TTC549 (cell line): ENCODE measurements at regions not wholly inside any gene's neighbourhood (a gene's known extent, or its start where the extent isn't known, plus 50 kb on each side); places are given as distances from the start of the nearest gene placed in this dataset.

Source experiments
- FAIRE-seq: peaks from 2 replicates; lab custom pipeline; 2012; peaks lifted over from hg19 to GRCh38; lab: Jason Lieb, UNC

DNA sequence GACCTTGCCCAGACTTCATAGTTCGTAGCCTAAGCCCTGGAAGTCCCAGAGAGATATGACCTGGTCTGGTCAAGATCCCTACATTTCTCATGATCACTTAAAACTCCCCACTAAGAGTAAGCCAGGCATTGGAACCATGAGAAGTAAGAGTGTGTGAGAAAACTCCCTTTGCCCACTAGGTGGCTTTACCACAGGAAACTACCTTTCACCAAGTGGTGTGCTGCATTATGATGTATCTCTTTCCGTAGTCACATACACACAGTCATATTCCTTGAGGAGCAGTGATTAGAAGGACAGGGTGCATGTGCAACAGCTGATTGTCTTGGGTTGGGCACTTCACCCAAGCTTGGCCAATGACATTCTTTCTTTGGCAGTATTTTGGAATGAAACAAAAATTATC is 639.3 kb downstream of the KCNJ2 start:
- no peak for FAIRE-seq

DNA sequence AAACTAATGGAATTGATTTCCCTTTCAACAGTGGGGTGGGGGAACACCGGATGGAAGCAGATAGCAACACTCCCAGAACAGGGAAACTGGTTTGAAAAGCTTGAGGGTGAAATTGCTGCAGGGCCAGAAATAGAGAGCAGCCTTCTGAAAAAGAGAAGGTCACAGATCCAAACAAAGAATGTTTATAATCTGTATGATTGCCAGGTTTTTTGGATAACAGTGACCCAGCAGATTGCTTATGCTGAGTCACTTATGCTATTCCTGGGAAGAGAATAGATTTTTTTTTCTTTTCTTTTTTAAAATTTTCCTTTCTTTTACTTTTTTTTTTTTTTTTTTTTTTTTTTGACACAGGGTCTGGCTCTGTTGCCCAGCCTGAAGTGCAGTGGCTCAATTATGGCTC is 641.3 kb downstream of the KCNJ2 start:
- FAIRE-seq = no peak

DNA sequence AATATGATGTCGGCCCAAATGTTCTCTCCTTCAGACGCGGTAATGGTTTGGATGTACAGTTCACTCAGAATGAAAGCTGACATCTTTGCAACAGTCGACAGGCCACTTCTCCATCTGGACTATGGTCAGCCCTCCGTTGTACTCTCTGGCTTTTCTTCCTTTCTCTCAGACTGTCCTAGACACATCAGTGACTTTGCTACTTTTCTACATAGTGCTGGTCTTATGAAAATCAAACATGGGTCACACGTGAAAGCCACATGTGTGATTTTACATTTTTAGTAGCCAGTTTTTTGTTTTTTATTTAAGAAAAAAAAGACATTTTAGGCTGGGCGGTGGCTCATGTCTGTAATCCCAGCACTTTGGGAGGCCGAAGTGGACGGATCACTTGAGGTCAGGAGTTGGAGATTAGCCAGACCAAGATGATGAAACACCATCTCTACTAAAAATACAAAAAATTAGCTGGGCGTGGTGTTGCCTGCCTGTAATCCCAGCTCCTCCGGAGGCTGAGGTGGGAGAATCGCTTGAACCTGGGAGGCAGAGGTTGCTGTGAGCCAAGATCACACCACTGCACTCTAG is 644.1 kb downstream of the KCNJ2 start:
- no peak for FAIRE-seq

- no peak for FAIRE-seq
Measured at GRCh38 chr17:70819183-70819582, 649.9 kb downstream of the KCNJ2 start.

GRCh38 chr17:70820276-70820675 is 650.9 kb downstream of the KCNJ2 start:
- no peak for FAIRE-seq

- FAIRE-seq = no peak
Measured at GRCh38 chr17:70825321-70826125, 656.2 kb downstream of the KCNJ2 start.

GRCh38 chr17:70829876-70830275 is 660.5 kb downstream of the KCNJ2 start:
- no peak for FAIRE-seq

DNA sequence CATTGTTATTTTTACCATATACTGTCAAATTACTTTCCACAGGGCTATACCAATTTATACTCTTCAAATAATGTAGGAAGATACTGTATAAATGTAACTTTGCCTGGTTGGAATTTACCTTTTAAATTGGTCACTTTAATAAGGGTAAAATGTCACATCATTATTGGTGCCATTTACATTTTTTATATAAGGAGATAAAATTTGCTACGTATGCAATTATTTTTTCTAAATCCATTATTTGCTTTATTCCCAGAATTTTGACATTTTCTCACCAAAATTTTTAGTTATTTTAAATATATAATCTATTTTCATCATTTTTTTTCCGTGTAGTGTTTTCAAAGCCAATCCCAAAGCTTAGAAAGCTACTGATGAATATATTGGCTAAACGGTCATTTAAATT is 664.7 kb downstream of the KCNJ2 start:
- FAIRE-seq = no peak

DNA sequence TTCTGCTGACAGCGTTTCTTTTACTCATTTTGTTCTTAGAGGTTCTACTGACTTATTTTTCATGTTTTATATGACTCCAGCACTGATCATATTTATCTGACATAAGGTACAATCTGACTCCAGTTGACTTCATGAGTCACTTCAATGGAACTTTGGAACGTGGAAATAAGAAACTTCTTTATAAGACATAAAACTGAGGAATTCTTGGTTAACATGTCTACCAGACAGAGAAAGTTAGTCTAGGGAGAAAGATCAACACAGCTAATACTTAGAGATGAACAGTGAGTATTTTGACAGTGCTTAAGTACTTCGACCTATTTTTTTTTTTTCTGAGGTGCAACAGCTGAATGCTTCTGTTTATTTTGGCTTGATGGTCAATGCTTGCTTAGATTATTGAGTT is 679.5 kb downstream of the KCNJ2 start:
- no peak for FAIRE-seq

GRCh38 chr17:70855401-70856054 is 686.2 kb downstream of the KCNJ2 start:
- FAIRE-seq = no peak

DNA sequence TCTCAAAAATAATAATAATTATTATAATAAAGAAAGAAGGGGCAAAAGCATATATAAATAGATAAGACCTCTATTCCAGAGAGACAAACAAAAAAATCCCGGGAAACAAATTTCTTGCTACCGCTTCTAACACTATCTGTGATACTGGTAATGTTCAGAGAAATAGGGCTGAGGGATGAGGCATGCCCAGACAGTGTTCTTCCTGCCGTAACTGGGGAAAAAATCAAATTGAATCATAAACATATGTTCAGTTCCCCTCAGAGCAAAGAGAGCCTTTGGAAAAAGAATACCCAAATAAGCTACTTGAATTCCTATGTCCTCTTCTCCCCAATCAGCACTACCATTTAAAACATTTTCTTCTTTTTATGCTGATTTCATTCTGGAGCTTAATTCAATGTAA is 688.0 kb downstream of the KCNJ2 start:
- FAIRE-seq = no peak

- FAIRE-seq = no peak
Measured at GRCh38 chr17:70859829-70860228, 690.5 kb downstream of the KCNJ2 start.

- FAIRE-seq = no peak
Measured at GRCh38 chr17:70862295-70862694, 693.0 kb downstream of the KCNJ2 start.

- no peak for FAIRE-seq
Measured at GRCh38 chr17:70863436-70864248, 694.3 kb downstream of the KCNJ2 start.

DNA sequence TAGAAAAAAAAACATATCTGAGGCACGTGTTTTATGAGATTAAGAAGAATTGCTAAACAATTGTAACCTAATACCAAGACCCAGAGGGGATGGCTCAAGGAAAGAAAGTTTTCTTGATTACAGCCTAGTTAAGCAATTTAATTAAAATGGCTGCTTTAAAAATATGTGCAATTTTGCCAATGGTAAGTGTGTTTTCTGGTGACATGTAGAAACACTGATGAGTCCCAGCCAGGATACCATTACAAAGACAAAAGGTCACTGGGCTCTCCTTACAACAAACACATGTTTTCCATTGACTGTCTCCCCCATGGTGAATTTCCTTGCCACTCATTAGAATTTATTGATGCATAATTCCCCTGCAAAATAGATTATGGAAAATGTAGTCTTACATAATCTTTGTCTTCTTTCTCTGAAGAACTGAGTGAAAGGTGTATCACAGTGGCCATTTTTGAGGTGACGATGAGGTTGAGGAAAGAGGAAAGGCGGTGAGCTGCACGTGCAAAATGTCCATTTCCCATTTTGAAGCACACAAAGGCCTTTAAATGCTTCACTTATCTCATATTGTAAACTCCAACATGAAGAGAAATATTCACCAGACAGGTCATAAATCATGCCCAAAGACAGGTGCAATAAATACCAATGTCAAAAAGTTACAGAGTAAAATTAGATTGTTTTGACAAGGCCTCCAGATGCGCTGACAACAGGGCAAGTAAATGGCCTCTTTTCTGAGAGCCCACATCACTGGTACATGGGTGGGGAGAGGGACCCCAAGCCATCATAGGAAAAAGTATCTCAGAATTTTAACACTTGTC is 696.9 kb downstream of the KCNJ2 start:
- FAIRE-seq = no peak

DNA sequence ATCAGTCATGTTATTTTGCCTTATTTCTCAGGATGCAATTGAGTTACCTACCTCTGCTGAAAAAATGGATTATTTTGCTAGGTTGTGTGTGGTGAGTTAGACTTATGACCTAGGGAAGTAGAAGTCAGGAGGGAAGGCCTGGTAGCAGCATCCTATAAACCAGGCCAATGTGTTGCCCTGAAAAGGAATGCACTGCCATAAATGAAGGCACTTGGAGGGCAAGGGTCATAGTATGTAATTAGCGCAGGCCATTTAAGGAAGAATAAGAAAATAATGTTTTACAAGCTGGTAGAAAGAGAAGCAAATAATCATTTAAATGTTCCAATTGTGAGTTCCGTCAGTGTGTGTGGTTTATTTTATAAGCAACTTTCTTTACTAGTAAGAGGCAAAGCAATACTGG is 698.8 kb downstream of the KCNJ2 start:
- FAIRE-seq = no peak

- no peak for FAIRE-seq
Measured at GRCh38 chr17:70869402-70870085, 700.2 kb downstream of the KCNJ2 start.

- no peak for FAIRE-seq
Measured at GRCh38 chr17:70871180-70871818, 702.0 kb downstream of the KCNJ2 start.

DNA sequence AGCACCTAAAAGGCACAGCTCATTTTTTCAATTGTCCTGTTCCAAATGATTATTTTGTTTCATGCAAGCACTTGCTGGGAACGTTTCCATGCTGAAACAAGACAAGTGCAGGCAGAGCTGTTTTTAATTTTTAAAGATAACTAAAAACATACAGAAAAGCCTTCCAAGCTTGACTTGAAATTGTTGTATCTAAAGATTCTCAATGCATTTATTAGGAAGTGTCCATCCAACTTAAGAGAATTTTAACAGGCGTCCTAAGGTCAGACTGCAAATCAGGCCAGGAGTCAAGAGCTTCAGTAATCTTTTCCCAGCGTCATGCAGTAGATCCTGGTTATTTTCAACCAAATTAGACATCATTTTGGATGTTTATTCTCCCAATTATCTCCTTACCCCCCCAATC is 702.8 kb downstream of the KCNJ2 start:
- FAIRE-seq = no peak

DNA sequence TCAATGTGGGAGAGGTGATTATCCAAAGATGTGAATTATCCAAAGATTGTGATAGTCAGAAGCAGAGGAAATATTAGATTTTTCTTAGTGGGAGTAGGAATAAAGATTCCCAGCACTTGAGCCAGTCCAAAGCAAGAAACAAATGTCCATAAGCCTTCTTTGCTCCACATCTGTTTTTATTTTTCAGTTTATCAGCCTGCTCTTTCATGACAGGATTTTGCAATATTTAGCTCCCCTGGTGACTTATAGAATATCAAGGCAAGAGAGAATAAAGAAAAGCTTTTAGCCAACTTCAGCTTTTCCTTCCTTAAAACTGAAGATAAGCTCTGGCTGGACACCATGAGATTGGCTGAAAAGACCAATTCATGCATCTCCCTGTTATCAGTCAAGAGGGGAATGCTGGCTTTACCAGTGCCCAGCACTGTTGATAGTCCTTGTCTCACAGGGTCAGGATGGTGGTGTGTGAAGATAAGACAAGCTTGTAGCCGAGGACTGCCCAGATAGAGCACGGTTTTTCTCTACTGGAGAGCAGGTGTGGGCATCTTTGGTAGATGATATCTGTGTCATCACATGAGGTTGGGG is 706.5 kb downstream of the KCNJ2 start:
- FAIRE-seq = no peak
